ENCODE measurements at regions not wholly inside any gene's neighbourhood (a gene's known extent, or its start where the extent isn't known, plus 50 kb on each side); places are given as distances from the start of the nearest gene placed in this dataset.

DNA sequence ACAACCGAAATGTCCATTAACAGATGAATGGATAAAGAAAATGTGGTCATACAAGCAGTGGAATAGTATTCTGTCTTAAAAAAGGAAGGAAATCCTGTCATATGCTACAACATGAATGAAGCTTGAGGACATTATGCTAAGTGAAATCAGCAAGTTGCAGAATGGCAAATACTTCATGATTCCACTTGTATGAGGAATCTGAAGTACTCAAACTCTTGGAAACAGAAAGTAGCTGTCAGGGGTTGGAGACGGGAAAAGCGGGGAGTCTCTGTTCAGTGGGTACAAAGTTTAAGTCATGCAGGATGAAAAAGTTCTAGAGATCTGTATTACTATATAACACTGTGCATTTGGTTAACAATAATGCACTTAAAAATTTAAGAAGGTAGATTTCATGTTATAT lies 209.0 kb upstream of the SIX2 start:
- DNase-seq, result no peak
- no peaks in the 10 kb centered on the region for H3K36me3 Mint-ChIP-seq (ENCODE audit: low read depth)
- intact Hi-C loops (cut with micrococcal nuclease), result no loop called here
- H3K4me3 Mint-ChIP-seq, result no peak overlapping the region
- H3K27me3 Mint-ChIP-seq, result peaks cover 9% of the 10 kb centered on the region
- POLR2A ChIA-PET, result no interaction called here
- H3K4me1 Mint-ChIP-seq (ENCODE audit: low read depth), result no peaks in the 10 kb centered on the region
- ATAC-seq, result no peak
- CTCF ChIA-PET, result no interaction called here
- H3K9me3 Mint-ChIP-seq, result no peaks in the 10 kb centered on the region
- H3K27ac Mint-ChIP-seq, result no peak overlapping the region
- TF ChIP-seq, protein P1, sequence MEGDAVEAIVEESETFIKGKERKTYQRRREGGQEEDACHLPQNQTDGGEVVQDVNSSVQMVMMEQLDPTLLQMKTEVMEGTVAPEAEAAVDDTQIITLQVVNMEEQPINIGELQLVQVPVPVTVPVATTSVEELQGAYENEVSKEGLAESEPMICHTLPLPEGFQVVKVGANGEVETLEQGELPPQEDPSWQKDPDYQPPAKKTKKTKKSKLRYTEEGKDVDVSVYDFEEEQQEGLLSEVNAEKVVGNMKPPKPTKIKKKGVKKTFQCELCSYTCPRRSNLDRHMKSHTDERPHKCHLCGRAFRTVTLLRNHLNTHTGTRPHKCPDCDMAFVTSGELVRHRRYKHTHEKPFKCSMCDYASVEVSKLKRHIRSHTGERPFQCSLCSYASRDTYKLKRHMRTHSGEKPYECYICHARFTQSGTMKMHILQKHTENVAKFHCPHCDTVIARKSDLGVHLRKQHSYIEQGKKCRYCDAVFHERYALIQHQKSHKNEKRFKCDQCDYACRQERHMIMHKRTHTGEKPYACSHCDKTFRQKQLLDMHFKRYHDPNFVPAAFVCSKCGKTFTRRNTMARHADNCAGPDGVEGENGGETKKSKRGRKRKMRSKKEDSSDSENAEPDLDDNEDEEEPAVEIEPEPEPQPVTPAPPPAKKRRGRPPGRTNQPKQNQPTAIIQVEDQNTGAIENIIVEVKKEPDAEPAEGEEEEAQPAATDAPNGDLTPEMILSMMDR (IDR thresholded peaks at IDR 0.05), result no peak

DNA sequence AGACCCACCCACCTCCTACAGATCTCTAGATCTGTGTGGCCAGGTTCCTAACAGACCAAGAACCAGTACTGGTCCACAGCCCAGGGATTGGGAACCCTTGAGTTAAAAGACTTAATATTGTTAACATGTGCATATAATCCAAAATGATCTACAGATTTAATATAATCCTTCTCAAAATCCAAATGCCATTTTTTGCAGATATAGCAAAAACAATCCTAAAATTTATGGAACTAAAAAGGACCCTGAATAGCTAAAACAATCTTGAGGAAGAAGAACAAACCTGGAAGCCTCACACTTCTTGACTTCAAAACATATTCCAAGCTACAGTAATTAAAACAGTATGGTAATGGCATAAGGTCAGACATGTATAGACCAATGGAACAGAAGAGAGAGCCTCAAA lies 206.9 kb upstream of the SIX2 start:
- peaks cover 10% of the 10 kb centered on the region for H3K27me3 Mint-ChIP-seq
- intact Hi-C loops (cut with micrococcal nuclease), result no loop called here
- H3K27ac Mint-ChIP-seq, result no peak overlapping the region
- POLR2A ChIA-PET, result no interaction called here
- TF ChIP-seq, protein P1 (IDR thresholded peaks at IDR 0.05), result no peak
- DNase-seq (no peak), ATAC-seq (no peak)
- CTCF ChIA-PET, result no interaction called here
- H3K4me3 Mint-ChIP-seq, result no peak overlapping the region
- H3K36me3 Mint-ChIP-seq (ENCODE audit: low read depth), result no peaks in the 10 kb centered on the region
- H3K9me3 Mint-ChIP-seq, result no peaks in the 10 kb centered on the region
- no peaks in the 10 kb centered on the region for H3K4me1 Mint-ChIP-seq (ENCODE audit: low read depth)

- H3K9me3 Mint-ChIP-seq, result no peaks in the 10 kb centered on the region
- intact Hi-C loops (cut with micrococcal nuclease), result no loop called here
- ATAC-seq, result no peak
Observed at GRCh38 chr2:45214550-45214949, 205.3 kb upstream of the SIX2 start.

GRCh38 chr2:45212953-45213635 lies 203.8 kb upstream of the SIX2 start:
- no peaks in the 10 kb centered on the region for H3K9me3 Mint-ChIP-seq
- ChIA-PET CTCF (no interaction called here), POLR2A (no interaction called here)
- DNase-seq (no peak), ATAC-seq (no peak)
- peaks cover 9% of the 10 kb centered on the region for H3K27me3 Mint-ChIP-seq
- H3K4me3 Mint-ChIP-seq, result no peak overlapping the region
- H3K36me3 Mint-ChIP-seq (ENCODE audit: low read depth), result no peaks in the 10 kb centered on the region
- H3K27ac Mint-ChIP-seq, result no peak overlapping the region
- TF ChIP-seq, protein P1 (IDR thresholded peaks at IDR 0.05), result no peak
- intact Hi-C loops (cut with micrococcal nuclease), result no loop called here
- no peaks in the 10 kb centered on the region for H3K4me1 Mint-ChIP-seq (ENCODE audit: low read depth)

More at GRCh38 chr2:45214550-45214949, 205.3 kb upstream of the SIX2 start:
- TF ChIP-seq, protein P1 (IDR thresholded peaks at IDR 0.05), result no peak
- H3K36me3 Mint-ChIP-seq (ENCODE audit: low read depth), result no peaks in the 10 kb centered on the region
- H3K4me1 Mint-ChIP-seq (ENCODE audit: low read depth), result no peaks in the 10 kb centered on the region
- DNase-seq, result no peak
- H3K27ac Mint-ChIP-seq, result no peak overlapping the region
- no peak overlapping the region for H3K4me3 Mint-ChIP-seq
- H3K27me3 Mint-ChIP-seq, result peaks cover 9% of the 10 kb centered on the region
- POLR2A ChIA-PET, result no interaction called here
- CTCF ChIA-PET, result no interaction called here

- Mint-ChIP-seq H3K27ac (no peak overlapping the region), H3K27me3 (peaks cover 9% of the 10 kb centered on the region), H3K9me3 (no peaks in the 10 kb centered on the region), H3K4me1 (ENCODE audit: low read depth) (no peaks in the 10 kb centered on the region), H3K4me3 (no peak overlapping the region), H3K36me3 (ENCODE audit: low read depth) (no peaks in the 10 kb centered on the region)
- POLR2A ChIA-PET, result no interaction called here
- intact Hi-C loops (cut with micrococcal nuclease), result no loop called here
- CTCF ChIA-PET, result no interaction called here
- DNase-seq, result no peak
- TF ChIP-seq, protein P1 (IDR thresholded peaks at IDR 0.05), result no peak
- no peak for ATAC-seq
Observed at GRCh38 chr2:45211636-45212035, 202.4 kb upstream of the SIX2 start.
